Cardiac muscle cell (in vitro differentiated cells and primary cell): ENCODE measurements at regions not wholly inside any gene's neighbourhood (a gene's known extent, or its start where the extent isn't known, plus 50 kb on each side); places are given as distances from the start of the nearest gene placed in this dataset.

Experiments used
- DNase-seq, 2 donors: peaks; one replicate each; pipeline versions ENCODE4 v3.0.0 to v3.0.0-alpha.2; 2010 to 2017; ENCODE audit warnings: low read depth in 1 of 2, low spot score in 1 of 2
- H3K27ac ChIP-seq: fragments of 200-600 bp; sonication (generic); 2 replicates; pipeline ENCODE4 v1.5.1; 2016
- H3K27me3 ChIP-seq: fragments of 200-600 bp; sonication (generic); 2 replicates; pipeline ENCODE4 v1.6.0; 2016; ENCODE audit warnings: control low read depth
- H3K36me3 ChIP-seq: fragments of 200-600 bp; sonication (generic); 2 replicates; pipeline ENCODE4 v1.5.1; 2016; ENCODE audit warnings: control low read depth
- H3K4me1 ChIP-seq: fragments of 200-600 bp; sonication (generic); 2 replicates; pipeline ENCODE4 v1.8.1; 2017; ENCODE audit warnings: low read depth, mild to moderate bottlenecking, mixed run types
- H3K4me3 ChIP-seq: fragments of 200-600 bp; sonication (generic); 2 replicates; pipeline ENCODE4 v1.5.1; 2016; ENCODE audit warnings: mild to moderate bottlenecking
- H3K9me3 ChIP-seq: fragments of 200-600 bp; sonication (generic); 2 replicates; pipeline ENCODE4 v1.5.1; 2017; ENCODE audit warnings: low read depth, mild to moderate bottlenecking, control low read depth
- TF ChIP-seq, protein P1 (sequence below): IDR thresholded peaks from 2 replicates; pipeline ENCODE4 v1.5.1; 2012; ENCODE audit warnings: low read depth, mild to moderate bottlenecking, low read length

GRCh38 chr13:82305588-82305987 lies 1576.7 kb downstream of the SLITRK1 start:
- Histone ChIP-seq H3K27me3 (no peaks in the 10 kb centered on the region), H3K4me1 (peaks cover 3% of the 10 kb centered on the region), H3K36me3 (no peaks in the 10 kb centered on the region), H3K27ac (no peak overlapping the region), H3K9me3 (no peaks in the 10 kb centered on the region), H3K4me3 (no peak overlapping the region)
- TF ChIP-seq, protein P1, sequence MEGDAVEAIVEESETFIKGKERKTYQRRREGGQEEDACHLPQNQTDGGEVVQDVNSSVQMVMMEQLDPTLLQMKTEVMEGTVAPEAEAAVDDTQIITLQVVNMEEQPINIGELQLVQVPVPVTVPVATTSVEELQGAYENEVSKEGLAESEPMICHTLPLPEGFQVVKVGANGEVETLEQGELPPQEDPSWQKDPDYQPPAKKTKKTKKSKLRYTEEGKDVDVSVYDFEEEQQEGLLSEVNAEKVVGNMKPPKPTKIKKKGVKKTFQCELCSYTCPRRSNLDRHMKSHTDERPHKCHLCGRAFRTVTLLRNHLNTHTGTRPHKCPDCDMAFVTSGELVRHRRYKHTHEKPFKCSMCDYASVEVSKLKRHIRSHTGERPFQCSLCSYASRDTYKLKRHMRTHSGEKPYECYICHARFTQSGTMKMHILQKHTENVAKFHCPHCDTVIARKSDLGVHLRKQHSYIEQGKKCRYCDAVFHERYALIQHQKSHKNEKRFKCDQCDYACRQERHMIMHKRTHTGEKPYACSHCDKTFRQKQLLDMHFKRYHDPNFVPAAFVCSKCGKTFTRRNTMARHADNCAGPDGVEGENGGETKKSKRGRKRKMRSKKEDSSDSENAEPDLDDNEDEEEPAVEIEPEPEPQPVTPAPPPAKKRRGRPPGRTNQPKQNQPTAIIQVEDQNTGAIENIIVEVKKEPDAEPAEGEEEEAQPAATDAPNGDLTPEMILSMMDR: no peak
- DNase-seq: no peak

GRCh38 chr13:82298106-82298505 lies 1584.2 kb downstream of the SLITRK1 start:
- no peak overlapping the region for H3K4me3 ChIP-seq
- no peak for DNase-seq
- H3K36me3 ChIP-seq: no peaks in the 10 kb centered on the region
- H3K4me1 ChIP-seq: no peaks in the 10 kb centered on the region
- H3K27ac ChIP-seq: no peak overlapping the region
- no peaks in the 10 kb centered on the region for H3K9me3 ChIP-seq
- H3K27me3 ChIP-seq: no peaks in the 10 kb centered on the region
- TF ChIP-seq, protein P1: no peak

- H3K36me3 ChIP-seq: no peaks in the 10 kb centered on the region
- H3K27me3 ChIP-seq: no peaks in the 10 kb centered on the region
- H3K9me3 ChIP-seq: no peaks in the 10 kb centered on the region
- H3K4me1 ChIP-seq: no peaks in the 10 kb centered on the region
- no peak for DNase-seq
- H3K4me3 ChIP-seq: no peak overlapping the region
- H3K27ac ChIP-seq: no peak overlapping the region
- TF ChIP-seq, protein P1: no peak
These were observed 1588.0 kb downstream of the SLITRK1 start for GRCh38 chr13:82294226-82294625.

GRCh38 chr13:82292334-82292733 lies 1589.9 kb downstream of the SLITRK1 start:
- Histone ChIP-seq H3K4me3 (no peak overlapping the region), H3K36me3 (no peaks in the 10 kb centered on the region), H3K27ac (no peak overlapping the region), H3K9me3 (no peaks in the 10 kb centered on the region), H3K4me1 (no peaks in the 10 kb centered on the region), H3K27me3 (no peaks in the 10 kb centered on the region)
- TF ChIP-seq, protein P1: no peak
- no peak for DNase-seq

- DNase-seq: no peak
- no peaks in the 10 kb centered on the region for H3K9me3 ChIP-seq
- no peak overlapping the region for H3K27ac ChIP-seq
- no peak overlapping the region for H3K4me3 ChIP-seq
- H3K27me3 ChIP-seq: no peaks in the 10 kb centered on the region
- H3K36me3 ChIP-seq: no peaks in the 10 kb centered on the region
- H3K4me1 ChIP-seq: no peaks in the 10 kb centered on the region
- TF ChIP-seq, protein P1: no peak
These were observed 1590.4 kb downstream of the SLITRK1 start for GRCh38 chr13:82291852-82292251.

DNA sequence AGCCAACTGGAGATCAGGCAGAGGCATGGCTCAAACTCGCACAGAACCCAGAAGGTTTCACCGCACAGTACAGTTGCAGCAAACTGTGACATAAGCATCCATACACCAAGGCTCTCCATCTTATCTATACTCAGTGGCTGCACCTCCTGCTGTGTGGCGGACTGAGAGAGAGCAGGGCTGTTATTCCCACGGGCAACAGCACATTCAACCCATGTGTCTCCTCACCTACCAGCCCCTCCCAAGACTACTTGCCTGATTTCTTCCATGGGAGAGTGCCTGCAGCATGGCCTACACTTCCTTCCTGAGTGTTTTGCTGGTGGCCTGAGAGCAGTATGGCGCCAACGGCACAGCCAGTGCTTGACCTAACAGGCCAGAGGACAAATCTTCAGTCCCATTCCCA lies 1606.6 kb downstream of the SLITRK1 start:
- H3K36me3 ChIP-seq: no peaks in the 10 kb centered on the region
- no peaks in the 10 kb centered on the region for H3K9me3 ChIP-seq
- no peak overlapping the region for H3K4me3 ChIP-seq
- DNase-seq: no peak
- no peaks in the 10 kb centered on the region for H3K4me1 ChIP-seq
- H3K27me3 ChIP-seq: no peaks in the 10 kb centered on the region
- TF ChIP-seq, protein P1: no peak
- H3K27ac ChIP-seq: no peak overlapping the region
